ENCODE measurements at regions not wholly inside any gene's neighbourhood (a gene's known extent, or its start where the extent isn't known, plus 50 kb on each side); places are given as distances from the start of the nearest gene placed in this dataset.

GRCh38 chr21:17925899-17926298 lies 106.7 kb upstream of the C21orf91 start:
- TF ChIP-seq CTCF (IDR thresholded peaks at IDR 0.05; ENCODE audit: extremely low read depth in 1 of 2, insufficient read depth in 1 of 2, low read depth in 1 of 2, low read length in 2 of 2) (peak; percentile 16 to 24), EZH2 (IDR thresholded peaks at IDR 0.05; ENCODE audit: borderline replicate concordance, low read depth, low read length, severe bottlenecking) (no peak), MYC (IDR thresholded peaks at IDR 0.05; ENCODE audit: low read depth, low read length) (no peak), POLR2A (IDR thresholded peaks at IDR 0.05; ENCODE audit: low read depth, low read length) (no peak), POLR2AphosphoS5 (IDR thresholded peaks at IDR 0.05; ENCODE audit: insufficient read depth, low read depth, low read length) (no peak), JUN (IDR thresholded peaks at IDR 0.05; ENCODE audit: borderline replicate concordance, insufficient read depth, insufficient read length, low read depth) (no peak), GATA2 (IDR thresholded peaks at IDR 0.05; ENCODE audit: insufficient read depth, insufficient read length, low read depth, low read length) (no peak), MAX (IDR thresholded peaks at IDR 0.05; ENCODE audit: insufficient read depth, insufficient read length) (no peak), FOS (IDR thresholded peaks at IDR 0.05; ENCODE audit: borderline replicate concordance, insufficient read depth, low read length) (no peak)

Measured in endothelial cell of umbilical vein (primary cell).